Smooth muscle cell (in vitro differentiated cells): ENCODE measurements at regions not wholly inside any gene's neighbourhood (a gene's known extent, or its start where the extent isn't known, plus 50 kb on each side); places are given as distances from the start of the nearest gene placed in this dataset.

Source experiments
- DNase-seq: peaks from one replicate; lab custom pipeline; 2025; ENCODE audit not compliant: unreplicated experiment; lab: John Stamatoyannopoulos, UW
- H2AFZ ChIP-seq: fragments of 200-600 bp; sonication (generic); 2 replicates; pipeline ENCODE4 v1.6.0; 2016; ENCODE audit warnings: antibody characterized with exemption, low read depth, mild to moderate bottlenecking
- H3F3A ChIP-seq: fragments of 200-600 bp; sonication (generic); 2 replicates; pipeline ENCODE4 v1.6.0; 2017; ENCODE audit warnings: antibody characterized with exemption, low read depth
- H3K27ac ChIP-seq: fragments of 200-600 bp; sonication (generic); 2 replicates; pipeline ENCODE4 v1.5.1; 2016; ENCODE audit warnings: low read depth, mild to moderate bottlenecking
- H3K27me3 ChIP-seq: fragments of 200-600 bp; sonication (generic); 2 replicates; pipeline ENCODE4 v1.6.1; 2016; ENCODE audit warnings: low read depth, mild to moderate bottlenecking
- H3K36me3 ChIP-seq: fragments of 200-600 bp; sonication (generic); 2 replicates; pipeline ENCODE4 v1.5.1; 2016; ENCODE audit warnings: low read depth
- H3K4me1 ChIP-seq: fragments of 200-600 bp; sonication (generic); 2 replicates; pipeline ENCODE4 v1.5.1; 2016; ENCODE audit warnings: low read depth
- H3K4me2 ChIP-seq: fragments of 200-600 bp; sonication (generic); 2 replicates; pipeline ENCODE4 v1.6.0; 2016; ENCODE audit warnings: mild to moderate bottlenecking
- H3K4me3 ChIP-seq: fragments of 200-600 bp; sonication (generic); 2 replicates; pipeline ENCODE4 v1.5.1; 2016; ENCODE audit warnings: mild to moderate bottlenecking
- H3K79me2 ChIP-seq: fragments of 200-600 bp; sonication (generic); 2 replicates; pipeline ENCODE4 v1.6.0; 2016; ENCODE audit warnings: low read depth, mild to moderate bottlenecking
- H3K9ac ChIP-seq: fragments of 200-600 bp; sonication (generic); 2 replicates; pipeline ENCODE4 v1.6.0; 2016; ENCODE audit warnings: low read depth
- H3K9me3 ChIP-seq: fragments of 200-600 bp; sonication (generic); replicated peaks from 2 replicates; pipeline ENCODE4 v1.5.1; 2016; ENCODE audit warnings: low read depth
- H4K20me1 ChIP-seq: fragments of 200-600 bp; sonication (generic); 2 replicates; pipeline ENCODE4 v1.6.0; 2016; ENCODE audit warnings: low read depth
- CTCF ChIP-seq: fragments of 200-600 bp; sonication (generic); IDR thresholded peaks from 2 replicates; pipeline ENCODE4 v1.5.1; 2017; ENCODE audit warnings: borderline replicate concordance, mild to moderate bottlenecking, antibody characterized with exemption; ENCODE audit not compliant: insufficient read depth, poor library complexity, severe bottlenecking
- WGBS: methylation state at CpG from one replicate; pipeline ENCODE4 v1.1.7; 2016; ENCODE audit warnings: low lambda C conversion rate; 5-methylcytosine and 5-hydroxymethylcytosine counted together

GRCh38 chr6:112833581-112834131 is 486.5 kb downstream of the RFPL4B start:
- H4K20me1 ChIP-seq: no peaks in the 10 kb centered on the region
- H3K36me3 ChIP-seq: no peaks in the 10 kb centered on the region
- peaks cover 6% of the 10 kb centered on the region for H3F3A ChIP-seq
- H3K9ac ChIP-seq: no peak overlapping the region
- H3K27ac ChIP-seq: no peak overlapping the region
- DNase-seq: no peak
- no peak overlapping the region for H2AFZ ChIP-seq
- no peak for TF ChIP-seq CTCF
- no peaks in the 10 kb centered on the region for H3K27me3 ChIP-seq
- H3K9me3 ChIP-seq: no peaks in the 10 kb centered on the region
- WGBS: 91% methylated on average over 4 of the region's 4 CpGs
- H3K4me2 ChIP-seq: no peak overlapping the region
- H3K79me2 ChIP-seq: no peaks in the 10 kb centered on the region
- peaks cover 14% of the 10 kb centered on the region for H3K4me1 ChIP-seq
- no peak overlapping the region for H3K4me3 ChIP-seq

- Histone ChIP-seq H3K27me3 (no peaks in the 10 kb centered on the region), H3K79me2 (no peaks in the 10 kb centered on the region), H3K4me3 (no peak overlapping the region), H3K9ac (no peak overlapping the region), H3K4me2 (no peak overlapping the region), H3K9me3 (no peaks in the 10 kb centered on the region), H3F3A (peaks cover 14% of the 10 kb centered on the region), H2AFZ (no peak overlapping the region), H3K27ac (no peak overlapping the region), H3K4me1 (peaks cover 7% of the 10 kb centered on the region), H3K36me3 (no peaks in the 10 kb centered on the region), H4K20me1 (no peaks in the 10 kb centered on the region)
- WGBS: 95% methylated on average over 3 of the region's 3 CpGs
- TF ChIP-seq CTCF: no peak
- no peak for DNase-seq
Measured at GRCh38 chr6:112835078-112835477, 487.9 kb downstream of the RFPL4B start.

- H3K27me3 ChIP-seq: no peaks in the 10 kb centered on the region
- H3K9me3 ChIP-seq: no peaks in the 10 kb centered on the region
- no peak overlapping the region for H3K4me3 ChIP-seq
- no peaks in the 10 kb centered on the region for H3K79me2 ChIP-seq
- peaks cover 7% of the 10 kb centered on the region for H3K4me1 ChIP-seq
- peak overlapping the region; percentile 59 for H3K27ac ChIP-seq
- no peaks in the 10 kb centered on the region for H3K36me3 ChIP-seq
- no peak for DNase-seq
- TF ChIP-seq CTCF: no peak
- no peak overlapping the region for H3K9ac ChIP-seq
- peak overlapping the region; percentile 68 for H3K4me2 ChIP-seq
- H4K20me1 ChIP-seq: no peaks in the 10 kb centered on the region
- H2AFZ ChIP-seq: no peak overlapping the region
- peaks cover 14% of the 10 kb centered on the region for H3F3A ChIP-seq
Measured at GRCh38 chr6:112839525-112839961, 492.4 kb downstream of the RFPL4B start.

- Histone ChIP-seq H3K4me3 (no peak overlapping the region), H3K9ac (no peak overlapping the region), H2AFZ (peak overlapping the region; percentile 67), H3K27ac (no peak overlapping the region), H3K36me3 (no peaks in the 10 kb centered on the region), H3K9me3 (no peaks in the 10 kb centered on the region), H3K79me2 (no peaks in the 10 kb centered on the region), H3F3A (peaks cover 14% of the 10 kb centered on the region), H3K27me3 (no peaks in the 10 kb centered on the region), H3K4me1 (peaks cover 7% of the 10 kb centered on the region), H4K20me1 (no peaks in the 10 kb centered on the region), H3K4me2 (no peak overlapping the region)
- no peak for TF ChIP-seq CTCF
- 83% methylated on average over 4 of the region's 4 CpGs for WGBS
- DNase-seq: no peak
Measured at GRCh38 chr6:112841553-112842329, 494.6 kb downstream of the RFPL4B start.
